PC-9 (cell line): ENCODE measurements at regions not wholly inside any gene's neighbourhood (a gene's known extent, or its start where the extent isn't known, plus 50 kb on each side); places are given as distances from the start of the nearest gene placed in this dataset.

Source experiments
- BruUV-seq: library from RNA; stranded (reverse); fragments of 400-500 nt; replicated peaks from 2 replicates; lab custom pipeline; 2021; lab: Mats Ljungman, UMichigan
- CTCF ChIA-PET: fragments of 300-600 bp; sonication (Branson Sonifier 250); formaldehyde crosslinking; loops from one replicate; lab custom pipeline; 2022; ENCODE audit warnings: antibody characterized with exemption; lab: Charles Lee
- POLR2A ChIA-PET: fragments of 300-600 bp; sonication (Branson Sonifier 250); formaldehyde crosslinking; loops from one replicate; lab custom pipeline; 2022; ENCODE audit warnings: antibody characterized with exemption; ENCODE audit not compliant: unreplicated experiment; lab: Charles Lee
- DNase-seq, 2 experiments: peaks; one replicate each; pipeline versions ENCODE4 v3.0.0 to v3.0.0-alpha.2; 2015 to 2022; ENCODE audit warnings: mixed read lengths in 1 of 2
- H2AFZ ChIP-seq: fragments of 200-600 bp; sonication (generic); 2 replicates; pipeline ENCODE4 v1.8.1; 2017; ENCODE audit warnings: antibody characterized with exemption
- H3F3A ChIP-seq: fragments of 200-600 bp; sonication (generic); 2 replicates; pipeline ENCODE4 v1.8.1; 2017; ENCODE audit warnings: antibody characterized with exemption, mild to moderate bottlenecking, low read depth; ENCODE audit not compliant: insufficient read depth
- H3K27ac ChIP-seq: fragments of 200-600 bp; sonication (generic); 2 replicates; pipeline ENCODE4 v1.6.1; 2016; ENCODE audit warnings: mixed run types
- H3K27me3 ChIP-seq: fragments of 200-600 bp; sonication (generic); 2 replicates; pipeline ENCODE4 v1.6.1; 2016; ENCODE audit warnings: low read depth, mixed run types; ENCODE audit not compliant: insufficient read depth
- H3K36me3 ChIP-seq: fragments of 200-600 bp; sonication (generic); 2 replicates; pipeline ENCODE4 v1.6.1; 2016; ENCODE audit warnings: low read depth, mixed run types
- H3K4me1 ChIP-seq: fragments of 200-600 bp; sonication (generic); replicated peaks from 2 replicates; pipeline ENCODE4 v1.6.1; 2016; ENCODE audit warnings: mixed run types; ENCODE audit not compliant: insufficient read depth
- H3K4me2 ChIP-seq: fragments of 200-600 bp; sonication (generic); 2 replicates; pipeline ENCODE4 v1.6.1; 2017; ENCODE audit warnings: mixed run types
- H3K4me3 ChIP-seq: fragments of 200-600 bp; sonication (generic); 2 replicates; pipeline ENCODE4 v1.6.1; 2016; ENCODE audit warnings: mixed run types
- H3K79me2 ChIP-seq: fragments of 200-600 bp; sonication (generic); 2 replicates; pipeline ENCODE4 v1.6.1; 2017; ENCODE audit warnings: low read depth, mixed run types
- H3K9me2 ChIP-seq: fragments of 200-600 bp; sonication (generic); 2 replicates; pipeline ENCODE4 v1.8.1; 2017; ENCODE audit warnings: mild to moderate bottlenecking; ENCODE audit not compliant: insufficient read depth
- H3K9me3 ChIP-seq: fragments of 200-600 bp; sonication (generic); 2 replicates; pipeline ENCODE4 v1.8.1; 2016; ENCODE audit warnings: low read depth; ENCODE audit not compliant: insufficient read depth
- H4K20me1 ChIP-seq: fragments of 200-600 bp; sonication (generic); 2 replicates; pipeline ENCODE4 v1.8.1; 2017; ENCODE audit not compliant: insufficient read depth
- EZH2 ChIP-seq: fragments of 200-600 bp; sonication (generic); IDR thresholded peaks from 2 replicates; pipeline ENCODE4 v1.8.0; 2017; ENCODE audit warnings: antibody characterized with exemption, low read depth
- intact Hi-C: fragments of 100-400 bp; cut with micrococcal nuclease; formaldehyde crosslinking; loops from one replicate; pipeline ENCODE4 v1.10.0; 2022; ENCODE audit not compliant: unreplicated experiment
- TF ChIP-seq, protein P1 (sequence below): fragments of 200-600 bp; sonication (generic); conservative IDR thresholded peaks from 2 replicates; pipeline ENCODE4 v1.6.1; 2017; ENCODE audit warnings: mixed run types, antibody characterized with exemption, mild to moderate bottlenecking, moderate library complexity

DNA sequence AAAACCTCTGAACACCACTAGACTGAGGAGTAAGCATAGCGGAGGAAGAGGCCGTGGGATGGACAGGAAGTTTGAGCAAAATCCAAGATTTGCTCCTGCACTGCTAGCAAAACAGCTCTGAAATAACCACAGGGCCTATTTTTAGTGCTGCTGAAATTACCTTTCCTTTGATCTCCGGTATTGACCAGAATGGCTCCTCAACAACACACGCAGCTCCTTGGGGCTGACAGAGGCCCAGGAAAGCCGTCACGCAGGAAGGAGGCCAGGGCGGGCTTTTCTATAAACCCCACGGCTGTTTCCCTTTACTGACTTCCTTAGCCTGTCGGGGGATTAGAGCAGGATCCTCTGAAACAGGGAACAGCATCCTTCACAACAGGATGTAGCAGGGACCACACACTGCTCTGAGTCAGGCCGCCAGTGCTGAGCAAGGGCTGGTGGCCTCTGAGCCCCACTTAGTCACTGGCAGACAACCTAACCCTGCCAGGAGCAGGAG, 80.8 kb upstream of the LCLAT1 start:
- H3K9me2 ChIP-seq = no peaks in the 10 kb centered on the region
- CTCF ChIA-PET = no interaction called here
- H3K79me2 ChIP-seq = no peaks in the 10 kb centered on the region
- H3K4me2 ChIP-seq = no peak overlapping the region
- TF ChIP-seq EZH2 = no peak
- TF ChIP-seq, protein P1, sequence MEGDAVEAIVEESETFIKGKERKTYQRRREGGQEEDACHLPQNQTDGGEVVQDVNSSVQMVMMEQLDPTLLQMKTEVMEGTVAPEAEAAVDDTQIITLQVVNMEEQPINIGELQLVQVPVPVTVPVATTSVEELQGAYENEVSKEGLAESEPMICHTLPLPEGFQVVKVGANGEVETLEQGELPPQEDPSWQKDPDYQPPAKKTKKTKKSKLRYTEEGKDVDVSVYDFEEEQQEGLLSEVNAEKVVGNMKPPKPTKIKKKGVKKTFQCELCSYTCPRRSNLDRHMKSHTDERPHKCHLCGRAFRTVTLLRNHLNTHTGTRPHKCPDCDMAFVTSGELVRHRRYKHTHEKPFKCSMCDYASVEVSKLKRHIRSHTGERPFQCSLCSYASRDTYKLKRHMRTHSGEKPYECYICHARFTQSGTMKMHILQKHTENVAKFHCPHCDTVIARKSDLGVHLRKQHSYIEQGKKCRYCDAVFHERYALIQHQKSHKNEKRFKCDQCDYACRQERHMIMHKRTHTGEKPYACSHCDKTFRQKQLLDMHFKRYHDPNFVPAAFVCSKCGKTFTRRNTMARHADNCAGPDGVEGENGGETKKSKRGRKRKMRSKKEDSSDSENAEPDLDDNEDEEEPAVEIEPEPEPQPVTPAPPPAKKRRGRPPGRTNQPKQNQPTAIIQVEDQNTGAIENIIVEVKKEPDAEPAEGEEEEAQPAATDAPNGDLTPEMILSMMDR = no peak
- POLR2A ChIA-PET = no interaction called here
- H3K36me3 ChIP-seq = no peaks in the 10 kb centered on the region
- BruUV-seq = no TSS peak
- no peak for DNase-seq
- H3K4me1 ChIP-seq = peaks cover 31% of the 10 kb centered on the region
- no peak overlapping the region for H3K27ac ChIP-seq
- H3K27me3 ChIP-seq = no peaks in the 10 kb centered on the region
- no peak overlapping the region for H3K4me3 ChIP-seq
- no peak overlapping the region for H2AFZ ChIP-seq
- H4K20me1 ChIP-seq = no peaks in the 10 kb centered on the region
- no peaks in the 10 kb centered on the region for H3K9me3 ChIP-seq
- intact Hi-C loops = no loop called here
- H3F3A ChIP-seq = peaks cover 30% of the 10 kb centered on the region

DNA sequence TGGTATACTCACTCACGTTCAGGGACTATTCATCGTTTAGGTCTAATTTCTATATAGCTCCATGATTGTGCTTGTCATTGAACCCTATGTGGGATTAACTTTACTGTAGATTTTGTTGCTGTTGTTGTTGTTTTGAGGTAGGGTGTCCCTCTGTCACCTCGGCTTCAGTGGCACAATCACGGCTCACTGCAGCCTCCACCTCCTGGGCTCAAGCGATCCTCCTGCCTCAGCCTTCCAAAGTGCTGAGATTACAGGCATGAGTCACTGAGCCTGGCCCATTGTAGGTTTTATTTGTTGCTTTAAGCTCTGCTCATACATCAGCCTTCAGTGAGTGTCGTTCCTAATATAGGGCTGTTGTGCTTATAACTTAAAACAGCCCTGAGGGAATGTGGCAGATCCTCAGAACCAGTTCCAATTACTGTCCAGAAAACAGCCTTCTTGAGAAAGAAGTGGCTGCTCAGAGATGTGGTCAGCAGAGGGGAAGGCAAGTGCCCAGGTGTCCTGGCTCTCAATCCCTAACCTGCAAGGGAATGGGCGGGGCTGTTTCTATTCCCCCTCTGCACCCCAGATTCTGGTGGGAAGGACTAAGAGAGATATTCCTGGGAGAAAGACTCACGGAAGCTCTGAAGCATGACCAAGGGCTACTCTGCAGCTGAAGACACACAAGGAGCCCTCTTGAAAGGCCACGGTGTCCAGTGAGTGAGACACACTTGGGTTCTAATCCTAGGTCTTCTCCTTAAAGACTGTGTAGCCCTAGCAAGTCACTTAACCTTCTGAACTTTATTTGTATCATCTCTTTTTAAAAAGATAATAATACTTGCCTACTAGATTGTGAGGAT, 79.6 kb upstream of the LCLAT1 start:
- Histone ChIP-seq H4K20me1 (no peaks in the 10 kb centered on the region), H3K27me3 (no peaks in the 10 kb centered on the region), H3K4me1 (peaks cover 19% of the 10 kb centered on the region), H3K79me2 (no peaks in the 10 kb centered on the region), H3K9me2 (no peaks in the 10 kb centered on the region), H3K9me3 (no peaks in the 10 kb centered on the region), H3K4me2 (no peak overlapping the region), H2AFZ (no peak overlapping the region), H3K4me3 (no peak overlapping the region), H3F3A (peaks cover 18% of the 10 kb centered on the region), H3K36me3 (no peaks in the 10 kb centered on the region), H3K27ac (no peak overlapping the region)
- DNase-seq = no peak
- CTCF ChIA-PET = no interaction called here
- POLR2A ChIA-PET = interaction anchor here (0.7 kb wide), 1 partner anchor 187 kb away, joined by 3 read pairs; no protein-coding TSS in a partner anchor
- TF ChIP-seq, protein P1 = no peak
- no peak for TF ChIP-seq EZH2
- no TSS peak for BruUV-seq
- intact Hi-C loops = no loop called here

DNA sequence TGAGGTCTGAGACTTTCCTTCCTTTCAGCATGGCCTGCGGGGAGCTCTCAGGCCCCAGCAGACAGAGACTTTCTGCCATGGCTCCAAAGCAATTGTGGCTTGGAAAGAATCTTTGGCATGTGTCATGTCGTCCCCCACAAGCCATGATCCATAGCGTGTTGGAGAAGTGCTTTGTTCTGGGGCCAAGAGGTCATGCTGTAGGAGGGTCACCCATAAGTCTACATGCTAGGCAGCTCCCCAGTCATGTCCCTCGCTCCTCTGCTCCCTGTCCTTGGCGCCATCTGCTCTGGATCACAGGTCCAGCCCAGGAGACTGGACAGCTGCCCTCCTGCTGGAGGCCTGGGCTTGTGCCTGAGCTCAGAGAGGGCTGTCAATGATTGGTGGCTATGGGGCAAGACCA, 78.8 kb upstream of the LCLAT1 start:
- no peaks in the 10 kb centered on the region for H4K20me1 ChIP-seq
- H3K79me2 ChIP-seq = no peaks in the 10 kb centered on the region
- no peak overlapping the region for H2AFZ ChIP-seq
- CTCF ChIA-PET = no interaction called here
- H3K9me3 ChIP-seq = no peaks in the 10 kb centered on the region
- peaks cover 11% of the 10 kb centered on the region for H3K4me1 ChIP-seq
- H3K27me3 ChIP-seq = no peaks in the 10 kb centered on the region
- H3K36me3 ChIP-seq = no peaks in the 10 kb centered on the region
- peaks cover 10% of the 10 kb centered on the region; the same call in 1 of the 2 replicates for H3F3A ChIP-seq
- TF ChIP-seq, protein P1 = no peak
- no peak for TF ChIP-seq EZH2
- no peak overlapping the region for H3K4me3 ChIP-seq
- POLR2A ChIA-PET = no interaction called here
- intact Hi-C loops = no loop called here
- H3K9me2 ChIP-seq = no peaks in the 10 kb centered on the region
- BruUV-seq = no TSS peak
- no peak overlapping the region for H3K27ac ChIP-seq
- H3K4me2 ChIP-seq = no peak overlapping the region
- DNase-seq = no peak
